CD4-positive, alpha-beta T cell treated with Interferon alpha-2 for 1 hour (primary cell): ENCODE measurements at regions not wholly inside any gene's neighbourhood (a gene's known extent, or its start where the extent isn't known, plus 50 kb on each side); places are given as distances from the start of the nearest gene placed in this dataset.
"Not testable (repeated sequence)": the region's sequence is repeated elsewhere in the genome, so short reads cannot be mapped to it uniquely, and the experiment has no call there.

Experiments
- DNase-seq, 2 donors: peaks; one replicate each; pipeline ENCODE4 v3.0.0-alpha.2; 2020 to 2022

GRCh38 chr6:111925296-111925695, 52.0 kb upstream of the FYN start:
- no peak for DNase-seq

GRCh38 chr6:111926731-111927302, 53.6 kb upstream of the FYN start:
- no peak for DNase-seq

DNA sequence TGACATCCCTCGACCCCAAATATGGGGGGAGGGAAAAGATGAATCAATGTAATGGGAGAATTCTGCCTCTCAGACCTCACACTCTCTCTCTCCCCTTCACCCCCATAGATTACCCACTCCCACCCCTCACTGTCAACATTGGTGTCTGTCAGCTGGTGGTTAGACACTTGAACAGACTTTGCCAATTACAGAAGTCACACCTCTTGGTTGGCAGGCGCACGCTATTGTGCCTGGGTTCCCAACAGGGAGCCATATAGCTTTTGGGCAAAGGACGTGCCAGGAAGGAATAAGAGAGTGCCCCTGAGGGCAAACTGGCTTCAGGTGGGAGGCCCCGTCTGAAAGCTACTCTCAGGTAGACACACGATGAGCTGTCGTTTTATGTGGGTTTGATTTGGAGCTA, 54.1 kb upstream of the FYN start:
- DNase-seq, result no peak

GRCh38 chr6:111928139-111928538, 54.9 kb upstream of the FYN start:
- DNase-seq, result no peak

DNA sequence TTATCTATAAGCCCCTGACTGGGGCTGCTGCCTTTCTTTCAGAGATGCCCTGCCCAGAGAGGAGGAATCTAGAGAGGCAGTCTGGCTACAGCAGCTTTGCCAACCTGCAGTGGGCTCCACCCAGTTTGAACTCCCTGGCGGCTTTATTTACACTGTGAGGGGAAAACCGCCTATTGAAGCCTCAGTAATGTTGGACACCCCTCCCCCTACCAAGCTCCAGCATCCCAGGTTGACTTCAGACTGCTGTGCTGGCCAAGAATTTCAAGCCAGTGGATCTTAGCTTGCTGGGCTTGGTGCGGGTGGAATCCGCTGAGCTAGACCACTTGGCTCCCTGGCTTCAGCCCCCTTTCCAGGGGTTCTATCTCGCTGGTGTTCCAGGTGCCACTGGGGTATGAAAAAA, 61.4 kb upstream of the FYN start:
- DNase-seq, result not testable (repeated sequence)

- DNase-seq, result no peak
Observed at GRCh38 chr6:111936718-111937117, 63.5 kb upstream of the FYN start.

DNA sequence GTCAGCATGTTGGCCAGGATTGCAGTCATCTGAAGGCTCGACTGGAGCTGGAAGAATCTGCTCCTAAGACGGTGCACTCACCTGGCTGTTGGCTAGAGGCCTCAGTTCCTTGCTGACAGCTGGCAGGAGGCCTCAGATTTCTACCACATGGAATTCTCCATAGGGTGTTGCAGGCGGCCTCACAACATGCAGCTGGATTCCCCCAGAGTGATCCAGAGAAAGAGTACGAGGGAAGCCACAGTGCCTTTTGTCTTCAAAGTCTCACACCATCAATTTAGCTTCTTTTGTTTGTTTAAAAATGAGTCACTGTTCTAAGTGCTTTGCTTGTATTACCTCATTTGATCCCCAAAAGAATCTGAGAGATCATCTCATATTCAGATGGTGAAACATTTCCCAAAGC, 65.5 kb upstream of the FYN start:
- no peak for DNase-seq

DNA sequence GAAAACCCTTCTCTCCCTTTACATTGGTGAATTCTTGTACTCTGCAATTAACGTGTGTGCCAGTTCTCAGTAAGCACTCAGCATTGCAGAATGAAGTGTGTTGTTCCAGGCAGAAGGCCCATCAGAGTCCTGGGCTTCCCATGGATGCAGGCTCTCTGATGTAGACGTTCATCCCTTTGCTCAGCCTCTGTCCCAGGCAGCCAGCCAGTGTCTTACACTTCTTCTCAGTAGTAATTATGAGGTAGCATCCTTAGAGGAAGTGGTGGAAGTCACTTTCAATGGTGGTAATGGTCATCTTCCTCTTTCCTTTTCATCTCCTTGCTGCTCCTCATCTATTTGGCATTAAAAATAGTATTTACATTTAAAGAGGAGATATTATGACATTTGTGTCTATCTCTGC, 66.7 kb upstream of the FYN start:
- DNase-seq, result no peak

- DNase-seq, result no peak
Observed at GRCh38 chr6:111940801-111941200, 67.5 kb upstream of the FYN start.

DNA sequence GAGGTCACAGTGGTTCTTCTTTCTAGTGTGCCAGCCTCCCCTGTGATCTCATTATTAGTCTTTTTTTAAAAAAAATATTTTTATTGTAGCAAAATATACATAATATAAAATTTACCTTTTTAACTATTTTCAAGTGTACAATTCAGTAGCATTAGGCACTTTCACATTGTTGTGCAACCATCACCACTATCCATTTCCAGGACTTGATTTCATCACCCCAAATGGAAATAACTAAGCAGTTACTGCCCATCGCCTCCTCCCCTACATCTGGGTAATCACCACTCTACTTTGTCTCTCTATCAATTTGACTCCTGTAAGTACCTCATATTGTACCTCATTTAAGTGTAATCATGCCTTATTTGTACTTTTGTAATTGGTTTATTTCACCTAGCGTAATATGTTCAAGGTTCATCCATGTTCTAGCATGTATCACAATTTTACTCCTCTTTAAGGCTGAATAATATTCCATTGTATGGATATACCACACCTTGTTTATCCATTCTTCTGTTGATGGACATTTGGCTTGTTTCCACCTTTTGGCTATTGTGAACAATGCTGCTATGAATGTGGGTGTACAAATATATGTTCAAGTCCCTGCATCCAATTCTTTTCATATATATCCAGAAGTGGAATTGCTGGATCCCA, 68.6 kb upstream of the FYN start:
- DNase-seq, result peak in 1 of 2 donors; percentile 6

DNA sequence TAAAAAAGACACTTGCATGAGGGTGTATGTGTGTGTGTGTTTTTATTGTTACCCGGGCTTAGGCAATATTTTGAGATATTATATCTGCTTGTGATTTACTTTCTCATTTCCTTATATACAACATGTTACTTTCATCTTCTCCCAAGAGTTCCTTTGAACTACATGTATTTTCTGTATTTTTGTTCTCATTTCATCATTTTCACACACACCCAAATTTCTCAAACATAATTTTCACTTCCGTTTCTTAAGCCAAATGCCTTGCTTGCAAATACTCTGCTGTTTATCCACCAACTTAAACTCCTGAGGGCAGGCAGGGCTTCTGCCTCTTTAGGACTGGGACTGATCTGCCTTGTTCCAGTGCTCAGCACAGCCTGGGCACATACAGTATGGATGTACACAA, 69.3 kb upstream of the FYN start:
- no peak for DNase-seq

GRCh38 chr6:111943266-111943665, 70.0 kb upstream of the FYN start:
- no peak for DNase-seq

DNA sequence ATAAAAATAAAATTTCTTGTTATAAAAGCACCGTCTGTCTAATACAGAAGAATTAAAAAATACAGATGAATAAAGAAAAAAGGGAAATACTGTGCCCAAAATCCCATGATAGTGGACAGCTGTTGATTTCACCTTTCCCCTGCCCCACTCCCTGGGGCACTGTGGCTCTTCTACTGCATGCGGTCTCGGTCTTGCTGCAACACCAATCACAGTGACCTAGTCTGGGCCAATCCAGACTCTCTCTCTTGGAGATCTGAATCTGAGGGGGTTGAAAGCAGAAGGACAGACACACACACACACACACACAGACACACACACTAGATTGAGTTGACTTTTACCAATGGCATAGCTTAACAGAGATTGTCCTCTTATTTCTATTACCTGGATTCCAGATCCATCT, 70.5 kb upstream of the FYN start:
- DNase-seq, result no peak

GRCh38 chr6:111944541-111944940, 71.3 kb upstream of the FYN start:
- DNase-seq, result no peak

DNA sequence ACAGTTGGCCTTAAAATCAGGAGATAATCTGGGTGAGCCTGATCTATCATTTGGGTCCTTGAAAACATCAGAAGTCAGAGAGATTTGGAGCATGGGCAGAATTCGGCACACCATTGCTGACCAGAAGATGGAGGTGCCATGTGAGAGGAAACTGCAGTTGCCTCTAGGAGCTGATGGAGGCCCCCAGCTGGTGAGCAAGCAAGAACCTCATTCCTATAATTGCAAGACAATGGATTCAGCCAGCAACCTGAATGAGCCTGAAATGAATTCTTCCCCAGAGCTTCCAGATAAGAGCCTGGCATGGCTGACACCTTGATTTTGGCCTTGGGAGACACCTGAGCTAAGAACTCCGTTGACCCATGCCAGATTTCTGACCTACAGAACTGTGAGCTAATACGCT, 76.3 kb upstream of the FYN start:
- DNase-seq, result no peak

DNA sequence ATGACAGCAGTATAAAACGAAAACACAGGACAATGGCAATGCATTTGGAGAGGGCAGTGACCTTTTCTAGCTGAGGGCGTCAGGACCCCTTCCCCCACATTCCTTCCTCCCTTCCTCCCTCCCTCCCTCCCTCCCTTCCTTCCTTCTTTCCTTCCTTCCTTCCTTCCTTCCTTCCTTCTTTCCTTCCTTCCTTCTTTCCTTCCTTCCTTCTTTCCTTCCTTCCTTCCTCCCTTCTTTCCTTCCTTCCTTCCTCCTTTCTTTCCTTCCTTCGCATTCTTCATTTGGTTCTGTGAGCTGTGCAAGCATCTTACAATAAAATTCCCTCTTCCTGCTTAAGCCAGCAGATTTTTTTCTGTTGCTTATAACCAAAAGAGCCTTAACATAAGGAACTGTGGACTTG, 76.7 kb upstream of the FYN start:
- DNase-seq, result not testable (repeated sequence)

DNA sequence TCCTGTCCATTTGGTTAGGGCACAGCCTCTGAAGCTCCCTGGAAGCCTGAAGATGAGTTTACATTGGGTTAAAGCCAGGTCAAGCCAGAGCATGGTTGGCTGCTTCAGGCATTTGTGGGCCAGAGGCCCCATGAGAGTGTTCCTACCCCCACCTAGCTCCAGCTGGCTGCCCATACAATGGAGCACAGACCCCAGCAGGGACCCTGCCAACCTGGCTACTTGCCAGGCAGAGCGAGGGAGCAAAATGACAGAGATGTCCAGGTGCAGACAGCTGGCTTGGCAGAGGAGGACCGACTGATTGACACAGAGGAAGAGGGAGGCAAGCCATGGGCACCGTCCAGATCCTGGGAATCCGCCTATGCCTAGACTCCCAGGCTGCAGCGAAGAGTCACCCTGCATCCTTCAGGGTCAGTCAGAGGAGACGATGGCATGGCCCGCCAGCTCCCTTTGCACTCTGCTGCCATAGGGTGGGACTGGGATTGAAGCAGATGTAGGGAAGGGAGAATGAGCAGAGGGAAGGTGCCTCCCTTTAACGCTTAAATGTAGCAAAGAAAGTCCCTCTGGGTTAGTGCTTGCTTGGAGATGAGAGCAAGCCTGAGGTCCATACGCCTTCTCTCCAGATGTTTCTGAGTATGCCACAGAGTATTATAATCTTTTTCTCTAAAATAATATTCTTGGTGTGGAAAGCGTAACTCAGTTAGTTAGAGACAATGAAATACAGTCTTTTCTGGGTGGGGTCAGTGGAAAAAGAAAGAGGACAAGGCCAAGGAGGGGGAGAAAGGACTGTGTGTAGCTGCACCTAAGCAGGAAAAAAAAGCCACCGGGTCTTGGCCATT, 77.6 kb upstream of the FYN start:
- DNase-seq, result no peak

- no peak for DNase-seq
Observed at GRCh38 chr6:111951497-111952085, 78.3 kb upstream of the FYN start.

GRCh38 chr6:111952274-111952673, 79.0 kb upstream of the FYN start:
- DNase-seq, result no peak

DNA sequence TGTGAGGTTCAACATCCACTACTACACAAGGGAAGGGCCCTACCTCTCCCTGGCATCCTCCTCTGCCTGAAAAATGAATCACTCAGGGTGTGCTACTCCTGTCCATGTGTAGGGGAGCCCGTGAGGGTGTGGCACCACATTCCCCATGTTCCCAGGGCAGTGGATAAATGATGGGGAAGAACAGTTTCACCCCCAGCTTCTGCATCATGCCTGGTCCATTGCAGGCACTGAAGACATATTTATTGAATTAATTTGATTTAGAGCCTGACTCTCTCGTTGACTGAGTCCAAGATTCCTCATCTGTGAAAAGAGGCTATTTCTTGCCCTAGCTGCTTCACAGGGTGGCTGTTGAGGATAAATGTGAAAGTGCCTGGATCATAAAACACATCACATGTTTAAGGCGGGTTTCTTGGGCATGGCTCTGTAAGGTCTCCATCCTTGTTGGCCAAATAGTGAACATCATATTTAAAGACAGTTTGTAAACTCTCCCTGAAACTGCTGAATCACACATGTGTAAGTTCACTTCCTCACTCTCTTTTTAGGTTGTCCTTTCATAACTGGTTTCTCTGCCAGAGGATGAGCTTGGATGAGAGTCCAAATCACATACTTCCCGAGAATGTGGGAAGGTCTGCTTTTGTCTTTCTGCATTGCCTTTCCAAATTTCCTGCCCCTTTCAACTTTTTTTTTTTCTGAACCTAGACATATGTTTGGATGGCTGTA, 79.7 kb upstream of the FYN start:
- DNase-seq, result no peak

DNA sequence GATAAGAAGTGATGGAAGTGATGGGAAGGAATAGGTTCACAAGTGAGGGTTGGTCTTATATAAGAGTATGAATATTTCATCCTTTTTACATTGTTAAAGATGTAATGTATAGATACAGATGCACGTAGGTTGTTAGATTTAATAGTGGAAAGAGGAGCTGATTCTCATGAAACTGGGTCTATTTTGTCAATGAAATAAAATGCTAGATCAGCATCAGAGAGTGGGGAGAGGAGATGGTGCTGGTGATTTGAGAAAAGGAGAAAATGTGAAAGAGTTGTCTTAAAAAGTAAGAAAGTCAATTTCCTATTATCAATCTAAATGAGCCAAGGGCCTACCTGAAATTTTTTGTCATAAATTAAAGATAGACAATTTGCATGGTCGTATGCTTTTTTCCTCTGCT, 82.8 kb upstream of the FYN start:
- no peak for DNase-seq

GRCh38 chr6:111957623-111958315, 84.5 kb upstream of the FYN start:
- no peak for DNase-seq

DNA sequence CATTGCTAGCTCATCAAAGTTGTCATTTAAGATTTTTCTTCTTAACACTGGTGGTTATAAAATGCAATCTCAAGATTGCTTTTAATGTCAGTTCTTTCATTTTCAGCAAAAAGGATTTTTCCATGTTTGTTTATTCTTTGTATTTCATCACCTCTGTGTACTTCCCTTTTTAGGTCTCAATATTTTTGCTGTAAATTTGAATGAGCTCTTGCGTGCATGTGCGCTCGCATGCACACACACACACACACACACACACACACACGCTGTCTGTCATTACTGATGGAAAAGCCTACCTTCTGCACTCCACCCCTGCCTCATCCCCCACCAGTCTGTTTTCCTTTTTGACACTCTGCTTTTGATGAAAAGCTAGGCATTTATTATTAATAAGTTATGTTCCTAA, 85.3 kb upstream of the FYN start:
- DNase-seq, result no peak
